LNCAP (cell line): ENCODE measurements at regions not wholly inside any gene's neighbourhood (a gene's known extent, or its start where the extent isn't known, plus 50 kb on each side); places are given as distances from the start of the nearest gene placed in this dataset.

ENCODE experiments used
- CTCF ChIP-seq: fragments of 450-650 bp; IDR thresholded peaks from 2 replicates; pipeline ENCODE4 v1.5.1; 2017; ENCODE audit warnings: mild to moderate bottlenecking

- TF ChIP-seq CTCF: no peak
Observed at GRCh38 chr12:24708043-24708442, 240.9 kb downstream of the BCAT1 start.

DNA sequence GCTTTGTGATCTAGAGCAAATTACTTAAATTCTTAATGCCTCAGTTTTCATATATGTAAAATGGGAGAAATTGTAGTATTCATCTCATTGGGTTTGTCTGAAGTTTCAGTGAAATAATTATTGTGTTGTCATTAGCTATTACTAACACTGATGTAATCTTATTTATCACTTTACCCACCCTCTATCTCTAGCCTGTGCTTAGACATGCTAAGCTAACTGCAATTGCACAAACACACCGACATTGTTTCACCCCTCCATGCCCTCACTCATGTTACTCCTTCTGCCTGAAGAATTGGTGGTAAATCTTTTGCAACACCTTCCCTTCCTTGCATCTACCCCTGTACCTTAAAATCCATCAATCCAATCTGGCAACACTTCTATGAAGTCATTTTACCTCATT lies 241.6 kb downstream of the BCAT1 start:
- TF ChIP-seq CTCF: no peak

- TF ChIP-seq CTCF: no peak
Observed at GRCh38 chr12:24705741-24706358, 243.1 kb downstream of the BCAT1 start.

DNA sequence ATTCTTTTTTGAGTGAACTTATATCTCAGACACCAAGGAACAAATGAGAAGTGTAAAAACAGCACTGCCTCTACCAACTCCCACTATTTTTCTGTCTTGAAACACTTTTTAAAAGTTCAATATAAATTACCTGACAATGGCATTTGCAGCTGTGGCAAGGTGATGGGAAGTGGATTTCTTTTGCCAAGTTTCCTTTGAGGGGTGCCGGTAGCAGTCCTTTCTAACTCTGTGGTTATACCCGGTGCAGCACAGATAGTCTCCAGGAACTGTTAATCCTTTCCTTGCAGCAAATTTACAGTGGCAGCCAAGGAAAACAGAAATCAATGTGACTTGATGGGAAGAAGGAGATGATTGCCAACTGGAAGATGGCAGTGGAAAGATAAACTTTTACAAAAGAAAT lies 243.7 kb downstream of the BCAT1 start:
- TF ChIP-seq CTCF: no peak

- no peak for TF ChIP-seq CTCF
Observed at GRCh38 chr12:24701343-24701742, 247.6 kb downstream of the BCAT1 start.

DNA sequence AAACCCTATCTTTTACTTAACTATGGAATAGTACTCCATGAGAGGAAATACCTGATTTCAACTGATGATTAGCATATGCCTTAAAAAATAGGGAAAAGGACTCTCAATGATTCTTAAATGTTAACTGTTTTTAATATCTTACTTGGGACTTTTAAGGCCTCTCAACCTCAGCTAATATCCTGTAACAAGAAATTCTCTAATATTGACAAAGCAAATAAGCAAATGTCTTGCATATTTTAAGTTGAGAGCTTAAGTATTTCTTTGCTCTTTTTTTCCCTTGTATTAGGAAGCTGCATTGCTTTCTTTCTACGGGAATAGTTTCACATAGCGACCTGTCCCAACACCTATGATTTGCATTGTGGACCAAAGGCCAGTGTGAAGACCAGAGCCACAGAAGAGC lies 249.9 kb downstream of the BCAT1 start:
- no peak for TF ChIP-seq CTCF

- no peak for TF ChIP-seq CTCF
Observed at GRCh38 chr12:24697769-24698168, 251.1 kb downstream of the BCAT1 start.

GRCh38 chr12:24697295-24697694 lies 251.6 kb downstream of the BCAT1 start:
- TF ChIP-seq CTCF: no peak
